WERI-Rb-1 (cell line): ENCODE measurements at regions not wholly inside any gene's neighbourhood (a gene's known extent, or its start where the extent isn't known, plus 50 kb on each side); places are given as distances from the start of the nearest gene placed in this dataset.

Experiments used
- DNase-seq: peaks from one replicate; pipeline ENCODE4 v3.0.0-alpha.2; 2020
- H3K27ac ChIP-seq: fragments of 250-450 bp; sonication (Bioruptor Pico); 2 replicates; pipeline ENCODE4 v1.5.1; 2020; ENCODE audit warnings: mild to moderate bottlenecking, moderate library complexity
- H3K27me3 ChIP-seq: fragments of 250-450 bp; sonication (Bioruptor Pico); 2 replicates; pipeline ENCODE4 v1.5.1; 2021; ENCODE audit warnings: mild to moderate bottlenecking, low read depth, moderate library complexity; ENCODE audit not compliant: insufficient read depth, severe bottlenecking
- H3K36me3 ChIP-seq: fragments of 250-450 bp; sonication (Bioruptor Pico); 2 replicates; pipeline ENCODE4 v1.5.1; 2020; ENCODE audit warnings: mild to moderate bottlenecking, moderate library complexity
- H3K4me3 ChIP-seq: 2 replicates; pipeline ENCODE4 v1.5.1; 2011; ENCODE audit warnings: low read depth, mild to moderate bottlenecking, control low read depth, low read length
- H3K9me3 ChIP-seq: fragments of 250-450 bp; sonication (Bioruptor Pico); 2 replicates; pipeline ENCODE4 v1.5.1; 2021; ENCODE audit warnings: mild to moderate bottlenecking, moderate library complexity; ENCODE audit not compliant: severe bottlenecking
- TF ChIP-seq, protein P1 (sequence below): IDR thresholded peaks from 2 replicates; pipeline ENCODE4 v1.5.1; 2011; ENCODE audit warnings: low read depth, mild to moderate bottlenecking, control low read depth, inconsistent platforms, low read length

DNA sequence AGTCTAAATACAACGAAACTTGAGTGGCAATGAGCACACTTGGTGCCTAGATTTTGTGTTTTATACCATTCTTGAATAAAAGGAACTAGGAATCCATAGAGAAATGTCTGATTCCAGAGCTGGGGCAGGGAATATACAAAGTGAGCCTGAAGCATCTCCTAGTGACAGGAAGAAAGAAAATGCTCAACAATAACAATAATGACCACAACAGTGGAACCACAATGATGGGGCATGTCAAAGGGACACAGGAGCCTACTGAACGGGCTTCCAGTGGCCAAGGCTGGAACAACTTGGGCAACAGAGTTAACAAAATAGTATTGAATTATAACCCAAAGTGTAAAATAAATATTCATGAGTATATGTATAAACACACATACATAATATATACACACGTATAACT lies 94.4 kb upstream of the ADCY1 start:
- Histone ChIP-seq H3K27ac (no peak overlapping the region), H3K9me3 (no peaks in the 10 kb centered on the region), H3K4me3 (no peak overlapping the region), H3K27me3 (no peaks in the 10 kb centered on the region), H3K36me3 (no peaks in the 10 kb centered on the region)
- no peak for DNase-seq
- TF ChIP-seq, protein P1, sequence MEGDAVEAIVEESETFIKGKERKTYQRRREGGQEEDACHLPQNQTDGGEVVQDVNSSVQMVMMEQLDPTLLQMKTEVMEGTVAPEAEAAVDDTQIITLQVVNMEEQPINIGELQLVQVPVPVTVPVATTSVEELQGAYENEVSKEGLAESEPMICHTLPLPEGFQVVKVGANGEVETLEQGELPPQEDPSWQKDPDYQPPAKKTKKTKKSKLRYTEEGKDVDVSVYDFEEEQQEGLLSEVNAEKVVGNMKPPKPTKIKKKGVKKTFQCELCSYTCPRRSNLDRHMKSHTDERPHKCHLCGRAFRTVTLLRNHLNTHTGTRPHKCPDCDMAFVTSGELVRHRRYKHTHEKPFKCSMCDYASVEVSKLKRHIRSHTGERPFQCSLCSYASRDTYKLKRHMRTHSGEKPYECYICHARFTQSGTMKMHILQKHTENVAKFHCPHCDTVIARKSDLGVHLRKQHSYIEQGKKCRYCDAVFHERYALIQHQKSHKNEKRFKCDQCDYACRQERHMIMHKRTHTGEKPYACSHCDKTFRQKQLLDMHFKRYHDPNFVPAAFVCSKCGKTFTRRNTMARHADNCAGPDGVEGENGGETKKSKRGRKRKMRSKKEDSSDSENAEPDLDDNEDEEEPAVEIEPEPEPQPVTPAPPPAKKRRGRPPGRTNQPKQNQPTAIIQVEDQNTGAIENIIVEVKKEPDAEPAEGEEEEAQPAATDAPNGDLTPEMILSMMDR, result no peak

DNA sequence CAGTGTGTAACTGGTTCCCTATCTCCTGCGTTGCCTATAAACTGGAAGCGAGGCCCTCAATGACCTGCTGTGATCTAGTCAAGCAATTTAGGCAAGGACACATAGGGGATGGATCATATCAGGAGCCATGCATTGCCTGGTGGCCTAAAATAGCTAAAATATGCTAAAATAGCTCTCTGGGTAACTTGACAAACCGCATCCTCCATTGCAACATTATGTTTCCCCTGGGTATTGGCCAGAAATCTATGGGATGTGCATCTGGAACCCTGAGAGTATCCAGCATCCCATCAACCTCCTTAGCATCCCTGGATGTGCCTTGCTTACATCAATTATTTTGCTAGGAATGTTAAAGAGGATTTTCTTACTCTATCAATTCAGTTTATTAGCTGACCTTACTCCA lies 91.7 kb upstream of the ADCY1 start:
- H3K4me3 ChIP-seq, result no peak overlapping the region
- TF ChIP-seq, protein P1, result no peak
- H3K36me3 ChIP-seq, result no peaks in the 10 kb centered on the region
- no peaks in the 10 kb centered on the region for H3K9me3 ChIP-seq
- H3K27me3 ChIP-seq, result no peaks in the 10 kb centered on the region
- H3K27ac ChIP-seq, result no peak overlapping the region
- no peak for DNase-seq

DNA sequence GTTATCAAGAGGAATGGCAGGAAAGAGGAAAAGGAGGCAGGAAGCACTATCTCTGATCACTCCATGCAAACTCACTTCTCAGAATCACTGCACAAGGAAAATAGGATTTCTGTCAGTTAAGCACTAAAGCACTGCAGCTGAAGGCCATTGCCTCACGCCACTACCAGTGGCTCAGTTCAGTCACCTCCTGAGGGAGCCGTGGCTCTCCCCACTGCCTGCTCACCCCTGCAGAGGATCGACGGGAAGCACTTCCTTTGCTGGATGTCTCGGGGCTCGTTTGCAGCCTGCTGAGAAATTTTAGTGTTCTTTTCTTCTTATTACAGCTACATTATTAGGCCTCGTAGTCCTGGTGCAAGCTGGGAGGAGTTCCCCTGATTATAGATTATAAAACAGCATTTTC lies 90.1 kb upstream of the ADCY1 start:
- no peaks in the 10 kb centered on the region for H3K27me3 ChIP-seq
- H3K36me3 ChIP-seq, result no peaks in the 10 kb centered on the region
- no peak overlapping the region for H3K4me3 ChIP-seq
- TF ChIP-seq, protein P1, result no peak
- H3K9me3 ChIP-seq, result no peaks in the 10 kb centered on the region
- H3K27ac ChIP-seq, result no peak overlapping the region
- DNase-seq, result peak; percentile 17

DNA sequence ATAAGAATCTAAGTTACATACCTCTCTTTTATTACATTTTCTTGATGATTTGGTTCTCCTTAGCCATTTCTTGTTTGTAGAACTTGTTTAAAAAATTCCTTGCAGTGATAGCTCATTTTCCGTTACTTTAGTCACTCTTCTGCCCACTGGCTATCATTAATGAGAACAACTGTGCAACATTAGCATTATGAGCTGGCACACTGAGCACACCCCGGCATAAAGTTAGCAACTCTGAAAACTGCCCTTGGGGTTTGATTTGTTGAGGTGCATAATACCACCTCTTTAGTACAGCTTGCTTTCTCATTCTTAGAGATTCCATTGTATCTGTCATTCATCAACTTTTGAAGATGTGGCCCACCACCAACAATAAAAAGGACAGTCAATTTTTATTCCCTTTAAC lies 87.6 kb upstream of the ADCY1 start:
- TF ChIP-seq, protein P1, result no peak
- no peak overlapping the region for H3K27ac ChIP-seq
- no peak for DNase-seq

DNA sequence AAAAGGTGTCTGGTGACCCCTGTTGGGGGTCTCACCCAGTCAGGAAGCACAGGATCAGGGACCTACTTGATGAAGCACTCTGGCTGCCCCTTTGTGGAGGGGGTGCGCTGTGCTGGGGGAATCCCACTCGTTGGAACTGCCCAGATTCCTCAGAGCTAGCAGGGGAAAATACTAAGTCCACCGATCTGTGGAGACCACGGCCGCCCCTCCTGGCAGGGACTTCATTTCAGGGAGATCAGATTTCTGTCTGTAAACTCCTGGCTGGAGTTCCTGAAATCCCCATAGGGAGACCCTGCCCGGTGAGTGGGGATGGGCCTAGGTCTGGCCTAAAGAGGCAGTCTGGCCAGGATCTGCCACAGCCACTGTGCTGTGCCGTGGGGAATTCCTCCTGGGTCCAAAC lies 79.3 kb upstream of the ADCY1 start:
- Histone ChIP-seq H3K9me3 (no peaks in the 10 kb centered on the region), H3K27me3 (no peaks in the 10 kb centered on the region), H3K36me3 (no peaks in the 10 kb centered on the region), H3K4me3 (no peak overlapping the region), H3K27ac (no peak overlapping the region)
- TF ChIP-seq, protein P1, result no peak
- DNase-seq, result no peak

More for the DNA sequence above, 87.6 kb upstream of the ADCY1 start:
- H3K36me3 ChIP-seq, result no peaks in the 10 kb centered on the region
- no peak overlapping the region for H3K4me3 ChIP-seq
- no peaks in the 10 kb centered on the region for H3K27me3 ChIP-seq
- H3K9me3 ChIP-seq, result no peaks in the 10 kb centered on the region

DNA sequence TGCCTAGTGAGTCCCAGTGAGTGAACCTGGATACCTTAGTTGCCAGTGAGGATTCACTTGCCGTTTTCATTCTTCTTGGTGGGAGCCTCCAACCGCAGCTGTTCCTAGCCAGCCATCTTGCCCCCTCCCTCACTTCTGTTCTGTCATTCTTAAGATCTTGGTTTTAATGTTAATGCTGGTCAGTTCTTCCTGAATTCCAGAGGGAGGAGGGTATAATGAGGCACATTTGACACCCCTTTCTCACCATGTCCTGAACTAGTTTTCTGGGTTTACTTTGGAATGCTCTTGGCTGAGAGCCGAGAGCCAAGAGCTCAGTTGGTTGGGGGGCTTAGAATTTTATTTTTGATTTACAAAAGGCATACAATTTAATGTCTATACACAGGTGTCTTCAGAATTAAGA lies 78.5 kb upstream of the ADCY1 start:
- no peaks in the 10 kb centered on the region for H3K27me3 ChIP-seq
- TF ChIP-seq, protein P1, result no peak
- H3K4me3 ChIP-seq, result no peak overlapping the region

More for the DNA sequence above, 78.5 kb upstream of the ADCY1 start:
- H3K9me3 ChIP-seq, result no peaks in the 10 kb centered on the region
- no peak overlapping the region for H3K27ac ChIP-seq
- no peak for DNase-seq
- H3K36me3 ChIP-seq, result no peaks in the 10 kb centered on the region
